ENCODE measurements at regions not wholly inside any gene's neighbourhood (a gene's known extent, or its start where the extent isn't known, plus 50 kb on each side); places are given as distances from the start of the nearest gene placed in this dataset.

GRCh38 chr4:95614684-95615205 lies 66.0 kb upstream of the UNC5C start:
- TF ChIP-seq CTCF (IDR thresholded peaks at IDR 0.05) (no peak), CHD2 (IDR thresholded peaks at IDR 0.05; ENCODE audit: low read length, partially characterized antibody) (no peak), RAD21 (IDR thresholded peaks at IDR 0.05; ENCODE audit: low read length) (no peak), JUND (IDR thresholded peaks at IDR 0.05) (no peak), USF2 (IDR thresholded peaks at IDR 0.05; ENCODE audit: borderline replicate concordance, low read depth, low read length) (no peak), EP300 (IDR thresholded peaks at IDR 0.05; ENCODE audit: borderline replicate concordance in 1 of 2, low read depth in 1 of 2, low read length in 1 of 2) (no peak), EZH2phosphoT487 (IDR thresholded peaks at IDR 0.05; ENCODE audit: borderline replicate concordance, low read depth) (no peak), SMC3 (IDR thresholded peaks at IDR 0.05; ENCODE audit: low read depth, low read length) (no peak)

All from SK-N-SH (cell line).